H9 (cell line): ENCODE measurements at regions not wholly inside any gene's neighbourhood (a gene's known extent, or its start where the extent isn't known, plus 50 kb on each side); places are given as distances from the start of the nearest gene placed in this dataset.

Experiments
- DNase-seq: peaks from one replicate; pipeline ENCODE4 v3.0.0-alpha.2; 2017
- H2AFZ ChIP-seq: one replicate; pipeline ENCODE4 v1.6.1; 2013; ENCODE audit warnings: mild to moderate bottlenecking, low read length, control low read depth, moderate library complexity
- H2AK5ac ChIP-seq: 2 replicates; pipeline ENCODE4 v1.6.1; 2013; ENCODE audit warnings: low read length, control low read depth, mixed read lengths; ENCODE audit not compliant: insufficient read length
- H2BK120ac ChIP-seq: one replicate; pipeline ENCODE4 v1.6.1; 2013; ENCODE audit warnings: low read depth, mild to moderate bottlenecking, low read length, control low read depth, inconsistent platforms; ENCODE audit not compliant: poor library complexity, severe bottlenecking
- H2BK12ac ChIP-seq: 2 replicates; pipeline ENCODE4 v1.6.1; 2013; ENCODE audit warnings: low read length, control low read depth, mixed read lengths, low read depth; ENCODE audit not compliant: insufficient read length
- H2BK15ac ChIP-seq: 2 replicates; pipeline ENCODE4 v1.6.1; 2013; ENCODE audit warnings: low read depth, low read length, control low read depth
- H2BK20ac ChIP-seq: one replicate; pipeline ENCODE4 v1.6.1; 2013; ENCODE audit warnings: low read depth, mild to moderate bottlenecking, low read length, control low read depth, inconsistent platforms; ENCODE audit not compliant: poor library complexity, severe bottlenecking
- H2BK5ac ChIP-seq: 2 replicates; pipeline ENCODE4 v1.6.1; 2013; ENCODE audit warnings: low read length, control low read depth, mixed read lengths; ENCODE audit not compliant: insufficient read length
- H3K14ac ChIP-seq: 2 replicates; pipeline ENCODE4 v1.6.1; 2013; ENCODE audit warnings: low read length, control low read depth; ENCODE audit not compliant: insufficient read depth
- H3K18ac ChIP-seq: 2 replicates; pipeline ENCODE4 v1.6.1; 2013; ENCODE audit warnings: low read depth, mild to moderate bottlenecking, mixed read lengths, low read length, control low read depth; ENCODE audit not compliant: insufficient read length
- H3K23ac ChIP-seq: 2 replicates; pipeline ENCODE4 v1.6.1; 2013; ENCODE audit warnings: low read length, control low read depth, mixed read lengths, low read depth; ENCODE audit not compliant: insufficient read length
- H3K23me2 ChIP-seq: 2 replicates; pipeline ENCODE4 v1.6.1; 2013; ENCODE audit warnings: low read depth, mild to moderate bottlenecking, mixed read lengths, low read length, control low read depth; ENCODE audit not compliant: insufficient read length, poor library complexity, severe bottlenecking
- H3K27ac ChIP-seq: 2 replicates; pipeline ENCODE4 v1.5.1; 2013; ENCODE audit warnings: low read length, control low read depth, mixed read lengths, low read depth; ENCODE audit not compliant: insufficient read length
- H3K27me3 ChIP-seq: 2 replicates; pipeline ENCODE4 v1.6.1; 2013; ENCODE audit warnings: low read length, control low read depth, inconsistent platforms; ENCODE audit not compliant: insufficient read depth
- H3K4ac ChIP-seq: 2 replicates; pipeline ENCODE4 v1.6.1; 2013; ENCODE audit warnings: low read depth, mild to moderate bottlenecking, control low read depth, inconsistent platforms, low read length, moderate library complexity
- H3K4me1 ChIP-seq: 2 replicates; pipeline ENCODE4 v1.6.1; 2013; ENCODE audit warnings: low read length, control low read depth, inconsistent platforms; ENCODE audit not compliant: insufficient read depth
- H3K4me2 ChIP-seq: 2 replicates; pipeline ENCODE4 v1.6.1; 2013; ENCODE audit warnings: low read length, control low read depth, mixed read lengths; ENCODE audit not compliant: insufficient read length, insufficient read depth
- H3K56ac ChIP-seq: 2 replicates; pipeline ENCODE4 v1.6.1; 2013; ENCODE audit warnings: low read depth, mild to moderate bottlenecking, mixed read lengths, low read length, control low read depth; ENCODE audit not compliant: insufficient read length
- H3K79me1 ChIP-seq: 2 replicates; pipeline ENCODE4 v1.6.1; 2013; ENCODE audit warnings: low read depth, mild to moderate bottlenecking, moderate library complexity, low read length, control low read depth, inconsistent platforms; ENCODE audit not compliant: insufficient read depth, poor library complexity, severe bottlenecking
- H3K79me2 ChIP-seq: 2 replicates; pipeline ENCODE4 v1.6.1; 2013; ENCODE audit warnings: low read length, control low read depth, inconsistent platforms; ENCODE audit not compliant: insufficient read depth
- H3K9ac ChIP-seq: 2 replicates; pipeline ENCODE4 v1.6.1; 2013; ENCODE audit warnings: low read length, control low read depth, mixed read lengths; ENCODE audit not compliant: insufficient read length; ENCODE audit errors: extremely low read depth
- H3K9me3 ChIP-seq: one replicate; pipeline ENCODE4 v1.6.1; 2013; ENCODE audit warnings: low read depth, low read length, inconsistent platforms; ENCODE audit not compliant: control insufficient read depth
- H3T11ph ChIP-seq: one replicate; pipeline ENCODE4 v1.6.1; 2013; ENCODE audit warnings: mild to moderate bottlenecking, low read length, control low read depth, inconsistent platforms
- H4K20me1 ChIP-seq: one replicate; pipeline ENCODE4 v1.6.1; 2013; ENCODE audit not compliant: control insufficient read depth, insufficient read length, insufficient read depth
- H4K5ac ChIP-seq: 2 replicates; pipeline ENCODE4 v1.6.1; 2013; ENCODE audit warnings: low read depth, mild to moderate bottlenecking, mixed read lengths, low read length, control low read depth; ENCODE audit not compliant: insufficient read length
- H4K8ac ChIP-seq: replicated peaks from 2 replicates; pipeline ENCODE4 v1.6.1; 2013; ENCODE audit warnings: low read length, control low read depth, mixed read lengths, low read depth; ENCODE audit not compliant: insufficient read length
- H4K91ac ChIP-seq: 2 replicates; pipeline ENCODE4 v1.6.1; 2013; ENCODE audit warnings: low read depth, mild to moderate bottlenecking, moderate library complexity, mixed read lengths, low read length, control low read depth; ENCODE audit not compliant: insufficient read length
- H3K27ac Mint-ChIP-seq, 3 experiments: 2 replicates in 2 of 3; 3 replicates in 1 of 3; pipeline ENCODE4 v1.8.0; 2020 to 2021; ENCODE audit warnings: mixed read lengths in 3 of 3, mild to moderate bottlenecking in 1 of 3, moderate library complexity in 1 of 3
- H3K27me3 Mint-ChIP-seq: 2 replicates; pipeline ENCODE4 v1.8.0; 2021; ENCODE audit warnings: low read depth, mild to moderate bottlenecking, moderate library complexity, mixed read lengths
- H3K36me3 Mint-ChIP-seq, 3 experiments: 2 replicates in 2 of 3; 3 replicates in 1 of 3; pipeline ENCODE4 v1.8.0; 2020 to 2021; ENCODE audit warnings: low read depth in 3 of 3, mixed read lengths in 3 of 3; ENCODE audit not compliant: insufficient read depth in 1 of 3
- H3K4me1 Mint-ChIP-seq, 2 experiments: 2 replicates each; pipeline ENCODE4 v1.8.0; 2020; ENCODE audit warnings: mixed read lengths in 2 of 2
- H3K4me3 Mint-ChIP-seq, 2 experiments: 2 replicates in 1 of 2; 3 replicates in 1 of 2; pipeline ENCODE4 v1.8.0; 2020 to 2021; ENCODE audit warnings: mild to moderate bottlenecking in 2 of 2, mixed read lengths in 2 of 2, moderate library complexity in 1 of 2
- H3K9me3 Mint-ChIP-seq, 2 experiments: 2 replicates in 1 of 2; 3 replicates in 1 of 2; pipeline ENCODE4 v1.8.0; 2020; ENCODE audit warnings: mild to moderate bottlenecking in 2 of 2, mixed read lengths in 2 of 2, moderate library complexity in 1 of 2
- WGBS: extraction: QIAGEN DNeasy Blood & Tissue Kit; methylation state at CpG from one replicate; pipeline ENCODE4 v1.1.7; 2013; ENCODE audit warnings: missing lambda C conversion rate, low lambda C conversion rate, mixed read lengths; ENCODE audit not compliant: insufficient read length; ENCODE audit errors: extremely low coverage; 5-methylcytosine and 5-hydroxymethylcytosine counted together
- TF ChIP-seq, protein P1 (sequence below): fragments of 200-600 bp; sonication (generic); conservative IDR thresholded peaks from 3 replicates; pipeline ENCODE4 v1.8.0; 2021; ENCODE audit warnings: antibody characterized with exemption, mild to moderate bottlenecking

DNA sequence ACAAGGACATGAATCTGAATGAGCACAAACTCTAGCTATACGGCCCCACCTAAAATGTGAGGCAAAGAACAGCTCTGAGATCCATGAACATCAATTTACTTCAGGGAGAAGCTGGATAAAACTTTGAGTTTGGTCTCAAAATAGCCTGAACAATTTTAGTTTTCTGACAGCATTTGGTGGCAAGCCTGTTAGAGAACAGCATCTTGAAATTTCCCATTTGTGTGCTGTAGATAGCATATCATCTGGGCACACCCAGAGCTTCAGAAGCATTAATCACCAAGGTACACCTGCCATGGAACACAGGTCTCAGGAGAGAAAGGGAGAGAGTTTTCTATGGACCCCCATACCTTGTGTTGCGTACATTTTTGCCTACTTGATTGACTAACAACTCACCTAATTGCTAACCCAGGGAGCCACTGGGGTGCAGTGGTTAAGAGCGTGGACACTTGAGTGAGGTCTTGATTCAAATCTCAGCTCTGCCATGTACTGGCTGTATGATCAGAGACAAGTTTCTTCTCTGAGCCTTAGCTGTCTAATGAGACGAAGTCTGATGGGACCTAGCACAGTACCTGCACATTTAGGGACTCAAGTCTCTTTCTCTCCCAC is 264.9 kb downstream of the PIK3R1 start:
- no peaks in the 10 kb centered on the region for H3K23me2 ChIP-seq
- no peak overlapping the region for H3K4me2 ChIP-seq
- no peaks in the 10 kb centered on the region for H4K20me1 ChIP-seq
- no peak overlapping the region for H3K23ac ChIP-seq
- no peaks in the 10 kb centered on the region for H3K4me1 ChIP-seq
- H2AK5ac ChIP-seq = no peak overlapping the region
- no peak overlapping the region for H3K4me3 Mint-ChIP-seq
- H3K79me2 ChIP-seq = no peaks in the 10 kb centered on the region
- no peak overlapping the region for H2BK20ac ChIP-seq
- H3K4me1 Mint-ChIP-seq = no peaks in the 10 kb centered on the region; a peak in 1 of 4 replicates
- H2BK120ac ChIP-seq = no peak overlapping the region
- no peaks in the 10 kb centered on the region for H3K79me1 ChIP-seq
- DNase-seq = no peak
- no peak overlapping the region for H3K27ac Mint-ChIP-seq
- H3K4ac ChIP-seq = no peak overlapping the region
- H4K5ac ChIP-seq = no peak overlapping the region
- no peaks in the 10 kb centered on the region for H3K9me3 ChIP-seq
- no peak overlapping the region for H2AFZ ChIP-seq
- TF ChIP-seq, protein P1, sequence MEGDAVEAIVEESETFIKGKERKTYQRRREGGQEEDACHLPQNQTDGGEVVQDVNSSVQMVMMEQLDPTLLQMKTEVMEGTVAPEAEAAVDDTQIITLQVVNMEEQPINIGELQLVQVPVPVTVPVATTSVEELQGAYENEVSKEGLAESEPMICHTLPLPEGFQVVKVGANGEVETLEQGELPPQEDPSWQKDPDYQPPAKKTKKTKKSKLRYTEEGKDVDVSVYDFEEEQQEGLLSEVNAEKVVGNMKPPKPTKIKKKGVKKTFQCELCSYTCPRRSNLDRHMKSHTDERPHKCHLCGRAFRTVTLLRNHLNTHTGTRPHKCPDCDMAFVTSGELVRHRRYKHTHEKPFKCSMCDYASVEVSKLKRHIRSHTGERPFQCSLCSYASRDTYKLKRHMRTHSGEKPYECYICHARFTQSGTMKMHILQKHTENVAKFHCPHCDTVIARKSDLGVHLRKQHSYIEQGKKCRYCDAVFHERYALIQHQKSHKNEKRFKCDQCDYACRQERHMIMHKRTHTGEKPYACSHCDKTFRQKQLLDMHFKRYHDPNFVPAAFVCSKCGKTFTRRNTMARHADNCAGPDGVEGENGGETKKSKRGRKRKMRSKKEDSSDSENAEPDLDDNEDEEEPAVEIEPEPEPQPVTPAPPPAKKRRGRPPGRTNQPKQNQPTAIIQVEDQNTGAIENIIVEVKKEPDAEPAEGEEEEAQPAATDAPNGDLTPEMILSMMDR = no peak
- no peaks in the 10 kb centered on the region for H3K27me3 ChIP-seq
- H3T11ph ChIP-seq = no peak overlapping the region
- WGBS = no CpG with 5 or more reads among the region's 4 CpGs
- H3K36me3 Mint-ChIP-seq = no peaks in the 10 kb centered on the region; a peak in 1 of 7 replicates
- no peak overlapping the region for H2BK15ac ChIP-seq
- no peak overlapping the region for H2BK5ac ChIP-seq
- H3K27me3 Mint-ChIP-seq = no peaks in the 10 kb centered on the region
- no peak overlapping the region for H3K9ac ChIP-seq
- H3K56ac ChIP-seq = no peak overlapping the region
- no peak overlapping the region for H3K14ac ChIP-seq
- no peaks in the 10 kb centered on the region; a peak in 1 of 5 replicates for H3K9me3 Mint-ChIP-seq
- H2BK12ac ChIP-seq = no peak overlapping the region
- H4K8ac ChIP-seq = no peak overlapping the region
- no peak overlapping the region for H4K91ac ChIP-seq
- H3K18ac ChIP-seq = no peak overlapping the region
- H3K27ac ChIP-seq = no peak overlapping the region
